Testis (tissue), 2 donors: ENCODE measurements at regions not wholly inside any gene's neighbourhood (a gene's known extent, or its start where the extent isn't known, plus 50 kb on each side); places are given as distances from the start of the nearest gene placed in this dataset.

ENCODE experiments used
- CTCF ChIP-seq, 3 experiments: fragments of 450-650 bp in 2 of 3; fragments of 200-600 bp in 1 of 3; sonication (generic) in 1 of 3; IDR thresholded peaks; one replicate each; pipeline ENCODE4 v1.5.1; 2016 to 2019; ENCODE audit warnings: antibody characterized with exemption in 3 of 3, mild to moderate bottlenecking in 2 of 3, moderate library complexity in 1 of 3
- POLR2A ChIP-seq: fragments of 450-650 bp; IDR thresholded peaks from one replicate; pipeline ENCODE4 v1.6.1; 2017; ENCODE audit warnings: antibody characterized with exemption, mild to moderate bottlenecking, moderate library complexity

GRCh38 chr11:24247846-24248245 is 249.0 kb upstream of the LUZP2 start:
- no peak for TF ChIP-seq POLR2A
- no peak for TF ChIP-seq CTCF (IDR thresholded peaks at IDR 0.05)
